PFSK-1 (cell line): ENCODE measurements at regions not wholly inside any gene's neighbourhood (a gene's known extent, or its start where the extent isn't known, plus 50 kb on each side); places are given as distances from the start of the nearest gene placed in this dataset.

ENCODE experiments used
- FOXP2 ChIP-seq: optimal IDR thresholded peaks from 2 replicates; pipeline ENCODE3; 2011; ENCODE audit warnings: borderline replicate concordance, control low read depth, inconsistent platforms; ENCODE audit not compliant: insufficient read depth; ENCODE audit errors: extremely low read length, extremely low read depth
- POLR2AphosphoS5 ChIP-seq: IDR thresholded peaks from 2 replicates; pipeline ENCODE4 v1.6.1; 2012; ENCODE audit warnings: low read depth, mild to moderate bottlenecking, control low read depth, low read length, moderate library complexity
- SIN3A ChIP-seq: IDR thresholded peaks from 2 replicates; pipeline ENCODE4 v1.6.1; 2012; ENCODE audit warnings: mild to moderate bottlenecking, low read length, moderate library complexity, borderline replicate concordance; ENCODE audit not compliant: insufficient read depth
- TAF1 ChIP-seq: IDR thresholded peaks from 2 replicates; pipeline ENCODE4 v1.6.1; 2012; ENCODE audit warnings: low read length, control low read depth, borderline replicate concordance; ENCODE audit not compliant: insufficient read depth
- TF ChIP-seq, protein P1 (sequence below), 2 experiments: IDR thresholded peaks; 2 replicates each; pipeline versions ENCODE4 v1.6.1 to v1.8.0; 2011 to 2012; ENCODE audit warnings: low read depth in 2 of 2, low read length in 2 of 2, control low read depth in 1 of 2, inconsistent platforms in 1 of 2, mild to moderate bottlenecking in 1 of 2, moderate library complexity in 1 of 2; ENCODE audit not compliant: insufficient read depth in 1 of 2

DNA sequence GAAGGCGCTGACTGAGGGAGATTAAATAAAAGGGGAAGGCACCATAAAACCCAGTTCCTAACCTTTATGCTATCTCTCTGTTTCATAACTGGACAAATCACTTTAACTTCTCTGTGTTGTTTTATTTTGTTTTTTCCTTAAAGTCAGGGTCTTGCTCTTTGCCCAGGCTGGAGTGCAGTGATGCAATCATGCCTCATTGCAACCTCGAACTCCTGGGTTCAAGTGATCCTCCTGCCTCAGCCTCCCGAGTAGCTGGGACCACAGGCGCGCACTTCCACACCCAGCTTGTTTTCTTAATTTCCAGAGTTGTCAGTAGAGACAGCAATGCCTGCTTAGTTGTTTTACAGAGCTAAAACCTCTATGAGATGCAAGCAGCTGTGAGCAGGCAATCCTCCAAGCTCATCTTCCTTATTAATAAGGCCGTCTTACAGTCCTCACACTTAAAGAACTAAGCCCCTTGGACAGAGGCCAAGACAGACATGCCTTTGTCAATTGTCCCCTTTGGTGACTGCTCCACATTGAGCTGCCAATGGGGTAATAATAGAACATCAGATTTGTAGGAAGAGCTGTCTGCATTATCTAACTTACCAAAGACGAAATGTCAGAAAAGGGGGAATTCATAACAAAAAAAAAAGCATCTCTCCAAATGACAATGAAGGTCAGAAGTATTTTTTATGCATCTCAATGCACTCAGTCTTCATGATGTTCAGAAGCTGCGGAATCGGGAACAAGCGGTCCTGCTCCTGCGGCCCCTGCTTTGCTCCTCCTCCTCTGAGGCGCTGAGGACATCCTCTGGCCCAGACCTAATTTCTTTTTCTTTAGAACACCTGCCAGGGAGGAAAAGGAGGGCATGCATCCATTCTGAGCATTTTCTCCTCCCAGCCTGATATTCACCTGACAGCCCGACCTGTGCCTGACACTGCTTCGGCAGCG lies 62.7 kb upstream of the RNF32 start:
- TF ChIP-seq SIN3A (no peak), FOXP2 (no peak), POLR2AphosphoS5 (no peak), TAF1 (no peak)
- TF ChIP-seq, protein P1, sequence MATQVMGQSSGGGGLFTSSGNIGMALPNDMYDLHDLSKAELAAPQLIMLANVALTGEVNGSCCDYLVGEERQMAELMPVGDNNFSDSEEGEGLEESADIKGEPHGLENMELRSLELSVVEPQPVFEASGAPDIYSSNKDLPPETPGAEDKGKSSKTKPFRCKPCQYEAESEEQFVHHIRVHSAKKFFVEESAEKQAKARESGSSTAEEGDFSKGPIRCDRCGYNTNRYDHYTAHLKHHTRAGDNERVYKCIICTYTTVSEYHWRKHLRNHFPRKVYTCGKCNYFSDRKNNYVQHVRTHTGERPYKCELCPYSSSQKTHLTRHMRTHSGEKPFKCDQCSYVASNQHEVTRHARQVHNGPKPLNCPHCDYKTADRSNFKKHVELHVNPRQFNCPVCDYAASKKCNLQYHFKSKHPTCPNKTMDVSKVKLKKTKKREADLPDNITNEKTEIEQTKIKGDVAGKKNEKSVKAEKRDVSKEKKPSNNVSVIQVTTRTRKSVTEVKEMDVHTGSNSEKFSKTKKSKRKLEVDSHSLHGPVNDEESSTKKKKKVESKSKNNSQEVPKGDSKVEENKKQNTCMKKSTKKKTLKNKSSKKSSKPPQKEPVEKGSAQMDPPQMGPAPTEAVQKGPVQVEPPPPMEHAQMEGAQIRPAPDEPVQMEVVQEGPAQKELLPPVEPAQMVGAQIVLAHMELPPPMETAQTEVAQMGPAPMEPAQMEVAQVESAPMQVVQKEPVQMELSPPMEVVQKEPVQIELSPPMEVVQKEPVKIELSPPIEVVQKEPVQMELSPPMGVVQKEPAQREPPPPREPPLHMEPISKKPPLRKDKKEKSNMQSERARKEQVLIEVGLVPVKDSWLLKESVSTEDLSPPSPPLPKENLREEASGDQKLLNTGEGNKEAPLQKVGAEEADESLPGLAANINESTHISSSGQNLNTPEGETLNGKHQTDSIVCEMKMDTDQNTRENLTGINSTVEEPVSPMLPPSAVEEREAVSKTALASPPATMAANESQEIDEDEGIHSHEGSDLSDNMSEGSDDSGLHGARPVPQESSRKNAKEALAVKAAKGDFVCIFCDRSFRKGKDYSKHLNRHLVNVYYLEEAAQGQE (IDR thresholded peaks at IDR 0.05; ENCODE audit: insufficient read depth in 1 of 2, low read depth in 2 of 2, low read length in 2 of 2): no peak

- TF ChIP-seq, protein P1 (IDR thresholded peaks at IDR 0.05; ENCODE audit: insufficient read depth in 1 of 2, low read depth in 2 of 2, low read length in 2 of 2): no peak
- no peak for TF ChIP-seq FOXP2
- TF ChIP-seq SIN3A: no peak
- no peak for TF ChIP-seq POLR2AphosphoS5
- TF ChIP-seq TAF1: no peak
These were observed 64.1 kb upstream of the RNF32 start for GRCh38 chr7:156576216-156577058.

GRCh38 chr7:156568258-156568657 lies 72.3 kb upstream of the RNF32 start:
- no peak for TF ChIP-seq POLR2AphosphoS5
- no peak for TF ChIP-seq FOXP2
- no peak for TF ChIP-seq TAF1
- TF ChIP-seq, protein P1 (IDR thresholded peaks at IDR 0.05; ENCODE audit: insufficient read depth in 1 of 2, low read depth in 2 of 2, low read length in 2 of 2): no peak
- TF ChIP-seq SIN3A: no peak

DNA sequence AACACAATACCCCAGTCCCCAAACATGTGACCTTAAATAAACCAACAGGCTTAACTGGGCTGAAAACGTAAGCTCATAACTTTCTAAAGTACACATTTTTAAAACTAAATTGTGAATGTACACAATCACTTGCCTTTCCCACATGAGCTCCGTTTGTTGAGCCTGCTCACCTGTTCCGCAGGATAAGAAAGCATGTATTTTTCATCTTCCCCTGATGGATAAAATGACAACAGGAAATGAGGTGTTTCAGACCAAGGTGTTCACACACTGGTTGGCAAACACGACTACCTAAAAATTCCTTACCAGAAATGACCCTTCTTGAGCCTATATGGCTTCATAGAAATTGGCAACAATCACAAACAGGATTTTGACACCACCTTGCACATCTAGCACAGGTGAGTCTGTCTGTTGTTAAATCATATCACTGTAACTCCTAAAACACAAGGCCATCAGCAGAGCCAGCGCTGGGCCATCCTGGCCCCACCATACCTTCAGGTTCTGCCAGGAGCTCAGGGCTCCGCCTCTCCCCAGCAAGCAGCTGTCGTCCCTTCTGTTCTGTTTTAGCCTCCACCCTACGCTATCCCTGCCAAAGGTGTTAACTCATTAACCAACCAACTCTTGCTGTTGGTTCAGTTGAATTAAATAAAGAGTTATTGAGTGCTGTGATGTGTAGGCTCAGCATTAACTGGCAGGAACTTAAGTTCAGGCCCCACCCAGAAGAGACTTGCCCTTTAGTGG lies 73.6 kb upstream of the RNF32 start:
- TF ChIP-seq POLR2AphosphoS5 (no peak), TAF1 (no peak), FOXP2 (no peak), SIN3A (no peak)
- TF ChIP-seq, protein P1 (IDR thresholded peaks at IDR 0.05; ENCODE audit: insufficient read depth in 1 of 2, low read depth in 2 of 2, low read length in 2 of 2): no peak
